Adrenal gland (tissue), 9 donors: ENCODE measurements at regions not wholly inside any gene's neighbourhood (a gene's known extent, or its start where the extent isn't known, plus 50 kb on each side); places are given as distances from the start of the nearest gene placed in this dataset.

Experiments
- DNase-seq, 7 donors: peaks; one replicate each; pipeline ENCODE4 v3.0.0-alpha.2; 2019 to 2020
- H3K27ac ChIP-seq, 5 donors: fragments of 200-600 bp; sonication (generic) in 4 of 5; 1 replicate in 3 of 5; 2 replicates in 2 of 5; pipeline versions ENCODE4 v1.5.1 to v1.8.0; 2016 to 2020; ENCODE audit warnings: mild to moderate bottlenecking in 1 of 5
- H3K27me3 ChIP-seq: fragments of 200-600 bp; 2 replicates; pipeline ENCODE4 v1.8.0; 2021
- H3K36me3 ChIP-seq, 2 donors: fragments of 200-600 bp; replicated peaks in 1 of 2; 1 replicate in 1 of 2; 2 replicates in 1 of 2; pipeline versions ENCODE4 v1.5.1 to v1.8.0; 2018 to 2022
- H3K4me1 ChIP-seq, 2 donors: fragments of 200-600 bp; replicated peaks in 1 of 2; 1 replicate in 1 of 2; 2 replicates in 1 of 2; pipeline versions ENCODE4 v1.5.1 to v1.8.0; 2018 to 2021
- H3K4me3 ChIP-seq, 4 donors: fragments of 200-600 bp; sonication (generic) in 3 of 4; one replicate each; pipeline ENCODE4 v1.5.1; 2016 to 2018
- H3K9me3 ChIP-seq, 3 donors: fragments of 200-600 bp; sonication (generic) in 1 of 3; replicated peaks in 1 of 3; 1 replicate in 2 of 3; 2 replicates in 1 of 3; pipeline versions ENCODE4 v1.5.1 to v1.8.0; 2016 to 2021
- CTCF ChIP-seq, 6 experiments: fragments of 450-650 bp in 4 of 6; fragments of 200-600 bp in 2 of 6; sonication (generic) in 1 of 6; IDR thresholded peaks; 1 replicate in 5 of 6; 2 replicates in 1 of 6; pipeline versions ENCODE4 v1.5.1 to v1.8.0; 2016 to 2021; ENCODE audit warnings: antibody characterized with exemption in 6 of 6, mild to moderate bottlenecking in 2 of 6, moderate library complexity in 1 of 6
- POLR2A ChIP-seq, 2 donors: fragments of 450-650 bp; IDR thresholded peaks; one replicate each; pipeline ENCODE4 v1.6.1; 2017; ENCODE audit warnings: antibody characterized with exemption in 2 of 2, mild to moderate bottlenecking in 2 of 2, moderate library complexity in 1 of 2
- WGBS, 4 donors: extraction: QIAGEN DNeasy Blood & Tissue Kit in 2 of 4; methylation state at CpG; one replicate each; pipeline versions ENCODE4 v1.1.5 to v1.1.7; 2013 to 2017; 5-methylcytosine and 5-hydroxymethylcytosine counted together
- intact Hi-C, 2 donors: fragments of 100-400 bp; cut with DNase I; formaldehyde crosslinking; loops; one replicate each; pipeline versions ENCODE4 v1.14.1 to v1.15.0; 2022 to 2023
- donor health status: healthy with polysubstance abuse.
- donor health status: Bipolar disorder and iron deficiency.
- donor health status: DM: yes; HTN: yes; CAD: no.
- donor health status: DM: no; HTN: no; CAD: no.
- donor health status: DM: no; HTN: no; CAD: no.

GRCh38 chr13:88617176-88617575, 946.0 kb downstream of the SLITRK5 start:
- Histone ChIP-seq H3K36me3 (no peaks in the 10 kb centered on the region), H3K4me3 (no peak overlapping the region), H3K27me3 (no peaks in the 10 kb centered on the region), H3K9me3 (no peaks in the 10 kb centered on the region), H3K4me1 (no peaks in the 10 kb centered on the region), H3K27ac (no peak overlapping the region)
- DNase-seq, result no peak
- intact Hi-C loops, result no loop called here
- 70 to 79% (median 74%) methylated on average over 3 of the region's 3 CpGs for WGBS, 4 donors
- TF ChIP-seq POLR2A (IDR thresholded peaks at IDR 0.05), result no peak
- TF ChIP-seq CTCF (IDR thresholded peaks at IDR 0.05), result no peak

GRCh38 chr13:88622362-88622973, 951.3 kb downstream of the SLITRK5 start:
- TF ChIP-seq POLR2A (IDR thresholded peaks at IDR 0.05) (no peak), CTCF (IDR thresholded peaks at IDR 0.05) (no peak)
- intact Hi-C loops, result no loop called here
- 55 to 81% (median 74%) methylated on average over 2 of the region's 2 CpGs for WGBS, 4 donors
- Histone ChIP-seq H3K36me3 (no peaks in the 10 kb centered on the region), H3K9me3 (no peaks in the 10 kb centered on the region), H3K4me1 (no peaks in the 10 kb centered on the region), H3K27me3 (no peaks in the 10 kb centered on the region), H3K4me3 (no peak overlapping the region), H3K27ac (no peak overlapping the region)
- no peak for DNase-seq

GRCh38 chr13:88623150-88623549, 952.0 kb downstream of the SLITRK5 start:
- H3K27me3 ChIP-seq, result no peaks in the 10 kb centered on the region
- intact Hi-C loops, result no loop called here
- WGBS, 4 donors, result 72 to 98% (median 74%) methylated on average over 2 of the region's 2 CpGs
- H3K36me3 ChIP-seq, result no peaks in the 10 kb centered on the region
- no peaks in the 10 kb centered on the region for H3K4me1 ChIP-seq
- H3K9me3 ChIP-seq, result no peaks in the 10 kb centered on the region
- no peak overlapping the region for H3K27ac ChIP-seq
- TF ChIP-seq POLR2A (IDR thresholded peaks at IDR 0.05), result no peak
- TF ChIP-seq CTCF (IDR thresholded peaks at IDR 0.05), result no peak
- H3K4me3 ChIP-seq, result no peak overlapping the region
- DNase-seq, result no peak

- H3K27ac ChIP-seq, result no peak overlapping the region
- no peaks in the 10 kb centered on the region for H3K27me3 ChIP-seq
- no peak overlapping the region for H3K4me3 ChIP-seq
- no peak for TF ChIP-seq CTCF (IDR thresholded peaks at IDR 0.05)
- intact Hi-C loops, result no loop called here
- DNase-seq, result no peak
- 36 to 54% (median 47%) methylated on average over 3 of the region's 3 CpGs for WGBS, 4 donors
- no peaks in the 10 kb centered on the region for H3K9me3 ChIP-seq
- H3K4me1 ChIP-seq, result no peaks in the 10 kb centered on the region
- H3K36me3 ChIP-seq, result no peaks in the 10 kb centered on the region
These were observed 955.9 kb downstream of the SLITRK5 start for GRCh38 chr13:88627071-88627470.
